ENCODE measurements at regions not wholly inside any gene's neighbourhood (a gene's known extent, or its start where the extent isn't known, plus 50 kb on each side); places are given as distances from the start of the nearest gene placed in this dataset.

DNA sequence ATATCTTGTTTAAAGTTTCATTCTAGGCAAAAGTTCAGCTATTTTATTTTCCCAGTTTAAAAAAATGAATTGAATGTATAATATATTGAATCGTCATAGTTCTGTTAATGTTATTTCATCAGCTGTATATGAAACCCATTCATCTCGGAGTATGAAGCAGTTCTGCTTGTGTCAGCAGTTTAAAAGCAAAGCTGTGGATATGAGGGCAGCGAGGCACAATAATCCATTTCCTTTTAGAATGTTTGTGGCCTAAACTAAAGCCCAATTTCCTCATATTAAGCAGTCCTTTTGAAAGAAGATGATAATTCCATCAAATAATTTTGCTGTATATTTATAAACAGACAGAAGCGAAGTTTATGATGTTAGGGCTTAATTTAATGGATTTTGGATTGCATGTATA is 300.1 kb downstream of the SAMD5 start:
- Histone ChIP-seq H3K79me2 (ENCODE audit: insufficient read depth, low read length) (no peaks in the 10 kb centered on the region), H3K9me2 (ENCODE audit: insufficient read depth) (no peaks in the 10 kb centered on the region), H2AFZ (ENCODE audit: low read depth, low read length, poor library complexity, severe bottlenecking) (no peak overlapping the region), H3K27ac (ENCODE audit: low read depth, low read length) (no peak overlapping the region), H4K20me1 (ENCODE audit: insufficient read depth) (no peaks in the 10 kb centered on the region), H3K4me1 (ENCODE audit: control insufficient read depth in 1 of 2, insufficient read depth in 2 of 2, low read length in 2 of 2) (no peaks in the 10 kb centered on the region), H3K9ac (ENCODE audit: low read length) (no peak overlapping the region), H3K4me3 (replicated peaks in 1 of 2; ENCODE audit: low read depth in 1 of 2, low read length in 2 of 2) (no peak overlapping the region), H3K27me3 (ENCODE audit: insufficient read depth, low read length) (no peaks in the 10 kb centered on the region), H3K9me3 (ENCODE audit: control insufficient read depth in 1 of 2, insufficient read depth in 1 of 2, low read depth in 1 of 2, low read length in 2 of 2) (0 out of 4 replicates have a peak, but pooled peaks cover 0 to 2% of the 10 kb centered on the region in 2 experiments), H3K4me2 (ENCODE audit: low read length) (no peak overlapping the region), H3K36me3 (ENCODE audit: control insufficient read depth in 1 of 2, insufficient read depth in 2 of 2, low read length in 2 of 2) (no peaks in the 10 kb centered on the region)
- TF ChIP-seq, protein P1, sequence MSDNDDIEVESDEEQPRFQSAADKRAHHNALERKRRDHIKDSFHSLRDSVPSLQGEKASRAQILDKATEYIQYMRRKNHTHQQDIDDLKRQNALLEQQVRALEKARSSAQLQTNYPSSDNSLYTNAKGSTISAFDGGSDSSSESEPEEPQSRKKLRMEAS (IDR thresholded peaks at IDR 0.05), result no peak
- TF ChIP-seq, protein P2, sequence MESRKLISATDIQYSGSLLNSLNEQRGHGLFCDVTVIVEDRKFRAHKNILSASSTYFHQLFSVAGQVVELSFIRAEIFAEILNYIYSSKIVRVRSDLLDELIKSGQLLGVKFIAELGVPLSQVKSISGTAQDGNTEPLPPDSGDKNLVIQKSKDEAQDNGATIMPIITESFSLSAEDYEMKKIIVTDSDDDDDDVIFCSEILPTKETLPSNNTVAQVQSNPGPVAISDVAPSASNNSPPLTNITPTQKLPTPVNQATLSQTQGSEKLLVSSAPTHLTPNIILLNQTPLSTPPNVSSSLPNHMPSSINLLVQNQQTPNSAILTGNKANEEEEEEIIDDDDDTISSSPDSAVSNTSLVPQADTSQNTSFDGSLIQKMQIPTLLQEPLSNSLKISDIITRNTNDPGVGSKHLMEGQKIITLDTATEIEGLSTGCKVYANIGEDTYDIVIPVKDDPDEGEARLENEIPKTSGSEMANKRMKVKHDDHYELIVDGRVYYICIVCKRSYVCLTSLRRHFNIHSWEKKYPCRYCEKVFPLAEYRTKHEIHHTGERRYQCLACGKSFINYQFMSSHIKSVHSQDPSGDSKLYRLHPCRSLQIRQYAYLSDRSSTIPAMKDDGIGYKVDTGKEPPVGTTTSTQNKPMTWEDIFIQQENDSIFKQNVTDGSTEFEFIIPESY (IDR thresholded peaks at IDR 0.05; ENCODE audit: extremely low read depth, insufficient replicate concordance, low read length), result no peak
- TF ChIP-seq CBX3 (IDR thresholded peaks at IDR 0.05; ENCODE audit: low read depth), result no peak
- no peak for TF ChIP-seq EZH2 (IDR thresholded peaks at IDR 0.05)
- DNase-seq (ENCODE audit: low read depth, low spot score) (no peak), ATAC-seq (no peak)
- ChIA-PET RAD21 (ENCODE audit: low non-redundant PET in 1 of 2, low total read pairs in 2 of 2, uncharacterized antibody in 2 of 2, unreplicated experiment in 2 of 2) (no interaction called here), CTCF (no interaction called here), POLR2A (no interaction called here)
- no TSS peak for BruUV-seq (replicated peaks)
- intact Hi-C loops (cut with micrococcal nuclease), result no loop called here

DNA sequence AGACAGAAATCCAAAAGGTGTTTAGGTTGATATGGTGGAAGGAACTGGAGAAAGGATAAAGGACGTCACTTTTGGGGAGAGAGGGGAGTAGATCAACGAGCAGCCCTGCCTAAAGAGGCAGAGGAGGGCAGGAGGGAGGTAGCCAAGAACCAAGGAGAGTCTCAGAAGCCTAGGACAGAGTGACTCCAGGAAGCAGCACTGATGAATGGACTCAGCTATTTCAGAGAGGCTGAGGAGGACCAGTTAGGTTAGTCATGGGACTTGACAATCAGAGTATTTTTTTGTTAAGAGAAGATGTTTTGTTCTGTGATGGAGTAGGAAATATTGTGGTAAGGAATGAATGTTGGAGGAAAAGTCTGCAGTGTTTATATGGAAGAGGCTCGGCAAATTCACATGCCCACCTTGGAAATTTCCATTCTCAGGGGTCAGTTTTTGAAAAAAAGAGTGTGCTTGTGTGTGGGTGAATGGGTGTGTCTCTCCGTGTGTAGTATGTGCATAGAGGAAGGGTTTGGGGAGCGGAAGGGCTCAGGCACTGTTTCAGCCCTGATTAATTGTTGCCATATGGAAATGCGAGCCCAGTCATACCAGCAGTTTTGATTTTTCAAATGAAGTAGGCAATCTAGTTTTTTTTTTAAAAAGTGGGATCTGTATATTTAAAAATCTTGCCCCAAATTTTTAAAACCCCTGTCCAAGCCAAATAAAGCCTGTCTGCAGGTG is 303.6 kb downstream of the SAMD5 start:
- no peak for DNase-seq (ENCODE audit: low read depth, low spot score)
- ChIA-PET POLR2A (no interaction called here), CTCF (no interaction called here), RAD21 (ENCODE audit: low non-redundant PET in 1 of 2, low total read pairs in 2 of 2, uncharacterized antibody in 2 of 2, unreplicated experiment in 2 of 2) (no interaction called here)
- ATAC-seq, result no peak
- TF ChIP-seq CEBPB (IDR thresholded peaks at IDR 0.05; ENCODE audit: low read depth) (no peak), ZNF274 (IDR thresholded peaks at IDR 0.05; ENCODE audit: low read depth, low read length) (no peak)
- intact Hi-C loops (cut with micrococcal nuclease), result no loop called here
- Histone ChIP-seq H2AFZ (ENCODE audit: low read depth, low read length, poor library complexity, severe bottlenecking) (no peak overlapping the region), H3K4me2 (ENCODE audit: low read length) (no peak overlapping the region), H3K9ac (ENCODE audit: low read length) (no peak overlapping the region), H3K27me3 (ENCODE audit: insufficient read depth, low read length) (no peaks in the 10 kb centered on the region), H3K9me2 (ENCODE audit: insufficient read depth) (no peaks in the 10 kb centered on the region), H3K4me3 (replicated peaks in 1 of 2; ENCODE audit: low read depth in 1 of 2, low read length in 2 of 2) (no peak overlapping the region), H3K79me2 (ENCODE audit: insufficient read depth, low read length) (no peaks in the 10 kb centered on the region), H3K27ac (ENCODE audit: low read depth, low read length) (no peak overlapping the region), H3K36me3 (ENCODE audit: control insufficient read depth in 1 of 2, insufficient read depth in 2 of 2, low read length in 2 of 2) (no peaks in the 10 kb centered on the region), H4K20me1 (ENCODE audit: insufficient read depth) (no peaks in the 10 kb centered on the region), H3K4me1 (ENCODE audit: control insufficient read depth in 1 of 2, insufficient read depth in 2 of 2, low read length in 2 of 2) (no peaks in the 10 kb centered on the region), H3K9me3 (ENCODE audit: control insufficient read depth in 1 of 2, insufficient read depth in 1 of 2, low read depth in 1 of 2, low read length in 2 of 2) (no peaks in the 10 kb centered on the region)
- BruUV-seq (replicated peaks), result no TSS peak
